HG02884 (cell line): ENCODE measurements at regions not wholly inside any gene's neighbourhood (a gene's known extent, or its start where the extent isn't known, plus 50 kb on each side); places are given as distances from the start of the nearest gene placed in this dataset.

Experiments
- ATAC-seq: cut with Tn5 transposase; IDR thresholded peaks from one replicate; pipeline ENCODE4 v1.9.1; 2021; ENCODE audit warnings: mild to moderate bottlenecking, moderate library complexity; ENCODE audit not compliant: unreplicated experiment

DNA sequence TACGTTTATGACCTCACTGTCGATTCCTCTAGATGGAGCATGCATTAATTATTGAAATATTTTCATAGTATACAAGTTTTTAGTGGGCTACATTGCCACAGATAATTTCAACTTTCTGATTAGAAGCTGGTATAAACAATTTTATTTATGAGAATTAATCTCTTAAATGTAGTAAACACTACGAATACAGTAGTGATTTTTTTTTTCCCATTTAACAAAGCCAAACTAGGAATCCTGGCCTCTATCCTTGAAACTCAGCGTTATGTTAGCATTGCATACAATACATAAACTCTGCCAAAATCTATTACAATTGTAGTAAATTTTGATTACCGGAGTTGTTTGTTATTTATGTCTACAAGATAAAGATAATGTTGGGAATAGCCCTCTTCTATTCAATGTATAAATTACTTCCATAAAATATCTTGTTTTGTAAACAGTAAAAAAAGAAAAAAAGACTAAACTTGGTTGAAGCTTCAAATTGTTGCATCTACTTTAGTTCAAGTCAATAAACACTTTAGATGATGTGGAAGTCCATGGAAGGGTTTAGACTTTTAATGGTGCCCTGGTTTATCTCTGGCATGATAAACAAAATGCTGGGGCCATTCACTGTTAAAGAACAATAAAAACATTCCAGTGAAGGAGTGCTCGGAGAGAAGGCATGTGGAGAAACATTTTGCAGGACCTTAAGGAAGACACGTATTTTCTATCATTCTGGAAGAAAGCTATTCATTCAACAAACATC is 77.3 kb upstream of the NR2F2 start:
- ATAC-seq: no peak

DNA sequence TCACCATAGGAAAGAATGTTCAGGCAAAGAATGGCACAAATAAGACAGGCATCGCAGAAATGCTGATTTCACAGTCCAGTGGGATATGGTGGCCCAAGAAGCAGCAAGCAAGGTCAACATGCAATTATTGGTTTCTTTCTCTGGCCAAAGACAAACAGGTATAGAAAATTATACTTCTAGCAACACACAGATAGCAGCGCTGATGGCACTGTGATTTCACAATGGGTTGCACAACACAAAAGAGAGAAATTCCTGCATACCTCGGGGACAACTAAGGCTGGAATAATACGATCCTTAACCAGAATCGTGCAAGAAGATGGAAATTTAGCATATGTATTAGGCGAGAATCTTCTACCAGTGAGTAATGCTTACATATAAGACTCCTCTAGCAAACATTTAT is 76.3 kb upstream of the NR2F2 start:
- no peak for ATAC-seq

GRCh38 chr15:96255599-96255998 is 74.9 kb upstream of the NR2F2 start:
- ATAC-seq: peak; percentile 65

DNA sequence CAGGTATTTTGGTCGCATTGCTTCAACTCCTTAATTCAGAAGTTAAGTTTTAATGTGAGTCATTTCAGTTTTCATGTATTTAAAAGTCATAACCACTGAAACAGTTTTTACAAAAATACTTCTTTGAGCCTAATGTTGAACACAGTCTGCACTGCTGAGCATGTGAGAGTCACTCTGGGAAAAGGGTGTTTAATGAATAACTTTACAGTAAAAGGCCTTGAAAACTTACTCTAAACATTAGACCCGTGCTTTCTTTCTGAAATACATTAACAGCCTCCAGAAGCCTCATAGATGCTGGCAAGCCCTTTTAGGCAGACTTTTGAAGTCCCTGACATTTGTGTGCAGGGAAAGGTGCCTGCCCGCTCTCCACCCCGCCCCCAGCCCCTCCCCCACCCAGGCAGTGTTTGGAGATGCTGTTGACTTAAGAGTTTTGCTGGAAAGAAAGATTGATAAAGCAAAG is 68.9 kb upstream of the NR2F2 start:
- ATAC-seq: peak; percentile 74

- no peak for ATAC-seq
Observed at GRCh38 chr15:96262097-96262496, 68.4 kb upstream of the NR2F2 start.

DNA sequence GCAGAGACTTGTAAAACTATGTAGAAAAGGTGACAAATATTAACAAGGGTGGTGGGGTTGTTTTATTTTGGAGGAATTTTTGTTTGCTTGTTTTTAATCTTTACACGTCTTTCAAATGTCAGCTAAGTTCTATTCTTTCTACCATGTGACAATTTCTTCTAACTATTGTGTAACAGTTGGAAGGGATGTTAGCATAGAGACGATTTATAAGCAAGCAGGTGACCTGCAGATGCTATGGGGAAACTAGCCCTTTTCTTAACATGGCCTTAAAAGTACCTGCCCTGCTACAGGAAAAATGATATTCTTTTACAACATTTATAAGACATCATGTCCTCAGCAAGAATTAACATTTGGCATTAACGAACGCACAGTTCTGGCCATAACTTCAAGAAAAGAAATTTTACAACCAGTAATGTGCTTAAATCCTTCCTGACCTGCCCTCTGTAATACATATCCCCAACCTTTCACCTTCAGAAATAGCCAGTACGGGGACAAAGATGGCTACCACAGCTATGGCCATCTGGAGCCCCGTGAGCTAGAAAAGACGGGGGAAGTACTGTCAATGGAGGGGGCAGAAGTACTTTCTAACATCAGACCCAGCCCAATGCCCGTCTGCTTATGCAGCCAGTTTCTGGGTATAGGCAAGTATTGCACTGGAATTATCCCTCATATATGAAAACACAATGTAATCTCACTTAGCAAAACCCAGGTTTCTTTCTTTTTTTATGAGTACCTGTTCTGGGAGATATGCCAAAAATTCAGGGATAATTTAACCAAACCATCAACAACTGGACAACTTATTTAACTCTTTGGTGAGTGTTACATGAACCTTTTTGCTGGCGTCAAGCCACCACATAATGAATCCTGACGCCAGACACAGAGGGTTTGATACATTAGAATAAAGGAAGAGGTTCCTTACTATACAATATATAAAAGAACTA is 67.7 kb upstream of the NR2F2 start:
- ATAC-seq: no peak

GRCh38 chr15:96264351-96264798 is 66.1 kb upstream of the NR2F2 start:
- no peak for ATAC-seq

DNA sequence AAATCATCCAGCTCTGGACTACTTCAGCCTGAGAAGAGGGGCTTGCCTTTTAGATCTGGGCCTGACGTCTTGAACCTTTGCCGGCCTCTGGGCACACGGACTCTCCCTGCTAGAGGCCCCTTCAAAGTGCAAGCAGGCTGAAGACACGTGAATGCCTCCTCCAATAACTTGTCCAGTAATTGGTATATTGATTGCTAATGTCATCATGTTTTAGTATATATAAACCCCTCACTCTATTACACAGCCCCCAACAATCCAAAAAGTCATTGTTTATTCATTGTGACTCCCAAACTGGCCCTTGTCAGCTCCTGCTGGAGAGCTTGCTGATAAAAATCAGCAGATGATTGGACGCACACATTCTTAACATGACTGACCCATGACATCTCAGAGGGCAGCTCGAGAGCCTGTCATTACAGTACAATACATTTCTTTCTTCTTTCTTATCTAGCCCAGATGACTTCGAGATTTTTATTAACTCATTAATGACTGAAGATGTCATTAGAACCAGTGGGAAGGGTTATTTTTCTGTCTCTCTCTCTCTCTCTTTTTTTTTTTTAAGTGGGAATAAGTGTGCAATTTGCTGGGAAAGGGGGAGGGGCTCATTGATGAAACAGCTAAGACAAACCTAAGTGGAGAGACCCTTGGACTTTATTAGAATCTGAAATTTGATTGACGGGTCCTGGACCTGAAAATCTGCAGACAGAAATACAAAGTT is 65.5 kb upstream of the NR2F2 start:
- no peak for ATAC-seq

DNA sequence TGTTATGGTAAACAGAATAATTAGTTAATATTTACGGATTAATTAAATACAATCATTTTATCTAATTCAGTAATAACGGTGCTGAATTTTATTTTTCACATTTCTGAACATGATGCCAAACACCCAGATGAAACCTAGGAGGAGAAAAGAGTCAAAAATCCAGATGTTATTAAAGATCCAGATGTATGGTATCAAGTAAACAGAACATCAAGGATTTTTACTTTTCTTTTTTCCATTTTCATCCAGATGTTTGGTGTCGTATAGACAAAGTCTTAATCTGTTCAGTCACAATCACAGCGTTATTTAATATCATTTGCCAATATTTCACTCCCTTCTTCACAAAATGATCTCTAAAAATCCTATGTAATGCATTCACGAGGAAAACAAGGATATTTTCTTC is 64.0 kb upstream of the NR2F2 start:
- no peak for ATAC-seq

- ATAC-seq: no peak
Observed at GRCh38 chr15:96267463-96267862, 63.0 kb upstream of the NR2F2 start.

DNA sequence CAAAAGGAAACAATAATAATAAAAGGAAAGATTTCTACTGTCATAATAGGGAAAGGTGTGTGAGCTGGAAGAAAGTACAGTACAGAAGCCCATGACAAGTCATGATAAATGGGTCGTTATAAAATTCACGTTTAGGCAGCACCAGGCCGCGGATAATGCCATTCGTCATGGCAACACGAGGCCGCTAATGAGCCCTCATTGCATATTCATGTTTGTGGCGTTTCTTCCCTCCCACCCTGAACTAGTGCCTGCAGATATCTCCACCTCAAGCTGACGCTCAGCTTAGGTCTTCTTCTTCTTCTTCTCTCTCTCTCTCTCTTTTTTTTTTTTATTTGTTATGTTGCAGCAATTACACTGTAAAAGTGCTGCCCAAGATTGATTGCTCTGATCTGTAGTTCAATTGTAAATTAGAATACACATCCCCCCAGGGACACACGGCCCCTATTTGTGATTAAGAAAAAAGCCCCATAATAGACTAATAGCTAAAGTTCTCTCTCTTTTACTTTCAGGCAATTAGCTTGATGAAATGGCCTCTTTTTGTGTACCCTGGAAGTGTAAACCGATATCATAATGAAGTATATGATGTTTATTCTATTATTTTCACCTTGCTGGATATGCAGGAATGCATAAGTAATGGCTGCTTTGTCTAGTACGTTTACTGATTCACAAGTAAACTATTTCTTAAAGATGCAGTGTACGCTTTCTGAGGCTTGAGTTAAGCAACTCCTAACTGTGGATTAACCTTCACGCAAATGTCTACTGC is 61.9 kb upstream of the NR2F2 start:
- no peak for ATAC-seq

GRCh38 chr15:96270581-96271172 is 59.8 kb upstream of the NR2F2 start:
- ATAC-seq: no peak

- no peak for ATAC-seq
Observed at GRCh38 chr15:96272427-96272826, 58.1 kb upstream of the NR2F2 start.

GRCh38 chr15:96273317-96274086 is 57.0 kb upstream of the NR2F2 start:
- no peak for ATAC-seq

- ATAC-seq: no peak
Observed at GRCh38 chr15:96274087-96274440, 56.4 kb upstream of the NR2F2 start.

DNA sequence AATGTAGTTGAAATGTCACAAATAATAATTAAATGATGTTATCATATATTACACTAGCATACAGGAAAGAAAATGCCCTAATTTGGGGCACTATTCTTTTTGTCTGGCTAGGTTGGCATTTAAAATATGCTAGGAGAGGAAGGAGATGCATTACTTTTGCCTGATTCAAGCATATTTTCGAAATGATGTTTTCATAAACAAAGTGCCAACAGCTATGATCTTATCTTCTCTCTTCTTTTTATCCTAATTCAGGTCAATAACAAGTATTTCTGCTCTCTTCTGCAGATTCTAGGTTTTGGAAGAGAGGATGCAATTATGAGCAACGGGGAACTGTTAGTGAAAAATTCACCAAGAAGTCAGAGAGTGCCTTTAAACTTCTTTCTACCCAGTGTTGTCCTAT is 55.8 kb upstream of the NR2F2 start:
- ATAC-seq: no peak

DNA sequence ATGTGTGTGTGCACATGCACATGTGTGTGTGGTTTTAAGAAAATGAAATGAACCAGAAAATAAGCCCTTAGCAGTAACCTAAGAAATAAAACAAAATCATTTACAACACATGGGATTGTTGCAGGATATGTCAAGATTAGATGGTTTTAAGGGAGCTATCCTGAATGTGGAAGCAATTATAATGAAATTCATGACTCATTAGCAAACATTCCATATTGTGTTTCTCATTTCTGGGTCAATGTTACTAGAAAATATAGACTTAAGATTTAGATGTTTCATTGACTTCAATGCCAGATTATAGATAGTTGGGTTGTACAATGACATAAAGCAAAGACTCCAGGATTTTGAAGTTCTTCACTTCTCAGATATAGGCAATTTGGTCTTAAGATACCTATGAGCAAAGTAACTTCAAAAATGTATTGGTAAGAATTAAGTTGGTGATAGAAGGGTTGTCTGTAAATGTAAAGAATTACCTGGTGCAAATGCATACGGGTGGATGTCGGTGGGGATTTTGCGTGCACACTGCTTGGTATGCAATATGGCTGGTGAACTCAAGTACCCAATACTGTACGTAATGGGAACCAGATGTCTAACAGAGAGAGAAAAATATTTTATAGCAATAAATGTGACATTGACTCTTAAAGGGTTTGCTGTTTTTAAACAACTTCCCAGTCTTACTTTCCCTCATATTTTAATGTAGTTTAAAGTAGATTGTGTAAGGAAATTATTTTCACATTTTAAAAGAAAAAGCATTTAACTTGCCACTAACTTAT is 53.9 kb upstream of the NR2F2 start:
- ATAC-seq: no peak
